Stomach (tissue), 8 donors: ENCODE measurements at regions not wholly inside any gene's neighbourhood (a gene's known extent, or its start where the extent isn't known, plus 50 kb on each side); places are given as distances from the start of the nearest gene placed in this dataset.

Experiments
- DNase-seq, 2 donors: peaks; one replicate each; pipeline versions ENCODE4 v3.0.0 to v3.0.0-alpha.2; 2013 to 2019
- H3K27ac ChIP-seq, 5 donors: fragments of 200-600 bp in 4 of 5; sonication (generic) in 4 of 5; one replicate each; pipeline ENCODE4 v1.5.1; 2013 to 2019; ENCODE audit warnings: mild to moderate bottlenecking in 1 of 5, moderate library complexity in 1 of 5
- H3K27me3 ChIP-seq, 3 donors: fragments of 200-600 bp; sonication (generic); one replicate each; pipeline ENCODE4 v1.5.1; 2017 to 2019; ENCODE audit warnings: mixed run types in 1 of 3
- H3K36me3 ChIP-seq, 4 donors: fragments of 200-600 bp; sonication (generic); 1 replicate in 3 of 4; 2 replicates in 1 of 4; pipeline ENCODE4 v1.5.1; 2016 to 2019
- H3K4me1 ChIP-seq, 4 donors: fragments of 200-600 bp; sonication (generic); one replicate each; pipeline ENCODE4 v1.5.1; 2016 to 2019
- H3K4me3 ChIP-seq, 4 donors: fragments of 200-600 bp; sonication (generic) in 3 of 4; one replicate each; pipeline ENCODE4 v1.5.1; 2016 to 2019; ENCODE audit warnings: mild to moderate bottlenecking in 1 of 4
- H3K9me3 ChIP-seq, 4 donors: fragments of 200-600 bp; sonication (generic); one replicate each; pipeline ENCODE4 v1.5.1; 2016 to 2019
- CTCF ChIP-seq, 7 experiments: fragments of 450-650 bp in 4 of 7; fragments of 200-600 bp in 3 of 7; sonication (generic) in 3 of 7; IDR thresholded peaks; one replicate each; pipeline ENCODE4 v1.5.1; 2016 to 2019; ENCODE audit warnings: antibody characterized with exemption in 7 of 7, control low read depth in 2 of 7, mild to moderate bottlenecking in 1 of 7
- EP300 ChIP-seq: sonication (generic); formaldehyde crosslinking; IDR thresholded peaks from one replicate; pipeline ENCODE4 v1.6.1; 2017; ENCODE audit warnings: antibody characterized with exemption
- POLR2A ChIP-seq, 4 donors: fragments of 450-650 bp; IDR thresholded peaks; one replicate each; pipeline ENCODE4 v1.6.1; 2016; ENCODE audit warnings: antibody characterized with exemption in 4 of 4, control low read depth in 2 of 4, mild to moderate bottlenecking in 1 of 4, moderate library complexity in 1 of 4
- POLR2AphosphoS5 ChIP-seq, 3 donors: sonication (generic); formaldehyde crosslinking; IDR thresholded peaks; one replicate each; pipeline ENCODE4 v1.6.1; 2016; ENCODE audit warnings: antibody characterized with exemption in 3 of 3
- WGBS, 5 donors: extraction: QIAGEN DNeasy Blood & Tissue Kit in 3 of 5; methylation state at CpG; one replicate each; pipeline versions ENCODE4 v1.1.5 to v1.1.7; 2013 to 2018; 5-methylcytosine and 5-hydroxymethylcytosine counted together
- intact Hi-C: fragments of 100-400 bp; cut with DNase I; formaldehyde crosslinking; loops from one replicate; pipeline ENCODE4 v1.15.1; 2023; ENCODE audit warnings: low total_unique reads
- donor health status: healthy with polysubstance abuse.
- donor health status: Bipolar disorder and iron deficiency.
- donor health status: healthy.

- H3K4me1 ChIP-seq, result peaks cover 0 to 13% (median 3%) of the 10 kb centered on the region in 4 donors
- H3K9me3 ChIP-seq, result peaks cover 0 to 9% (median 3%) of the 10 kb centered on the region in 4 donors
- H3K27ac ChIP-seq, result no peak overlapping the region
- WGBS, 5 donors, result 10 to 41% (median 25%) methylated on average over 1 of the region's 1 CpG
- H3K27me3 ChIP-seq, result no peaks in the 10 kb centered on the region
- no peak for DNase-seq
- no peak for TF ChIP-seq CTCF (IDR thresholded peaks at IDR 0.05)
- TF ChIP-seq EP300, result no peak
- no peaks in the 10 kb centered on the region for H3K36me3 ChIP-seq
- intact Hi-C loops, result no loop called here
- no peak overlapping the region for H3K4me3 ChIP-seq
These were observed 102.1 kb upstream of the FAT3 start for GRCh38 chr11:92122561-92122960.

GRCh38 chr11:92111287-92111686 is 113.3 kb upstream of the FAT3 start:
- Histone ChIP-seq H3K9me3 (peaks cover 0 to 23% (median 13%) of the 10 kb centered on the region in 4 donors), H3K4me1 (no peaks in the 10 kb centered on the region), H3K27me3 (no peaks in the 10 kb centered on the region), H3K36me3 (no peaks in the 10 kb centered on the region), H3K27ac (no peak overlapping the region), H3K4me3 (no peak overlapping the region)
- WGBS, 5 donors, result 66 to 83% (median 73%) methylated on average over 1 to 4 of the region's 4 CpGs
- TF ChIP-seq EP300, result no peak
- TF ChIP-seq CTCF (IDR thresholded peaks at IDR 0.05), result no peak
- TF ChIP-seq POLR2A (IDR thresholded peaks at IDR 0.05), result no peak
- TF ChIP-seq POLR2AphosphoS5 (IDR thresholded peaks at IDR 0.05), result no peak
- intact Hi-C loops, result no loop called here
- no peak for DNase-seq

- H3K4me3 ChIP-seq, result no peak overlapping the region
- no peak for TF ChIP-seq POLR2A (IDR thresholded peaks at IDR 0.05)
- TF ChIP-seq CTCF (IDR thresholded peaks at IDR 0.05), result no peak
- no peak for TF ChIP-seq EP300
- no peak for TF ChIP-seq POLR2AphosphoS5 (IDR thresholded peaks at IDR 0.05)
- peaks cover 0 to 22% (median 13%) of the 10 kb centered on the region in 4 donors for H3K9me3 ChIP-seq
- H3K27ac ChIP-seq, result no peak overlapping the region
- H3K36me3 ChIP-seq, result no peaks in the 10 kb centered on the region
- intact Hi-C loops, result no loop called here
- H3K4me1 ChIP-seq, result no peaks in the 10 kb centered on the region
- no peaks in the 10 kb centered on the region for H3K27me3 ChIP-seq
- DNase-seq, result no peak
- WGBS, 5 donors, result 25 to 46% (median 32%) methylated on average over 1 of the region's 1 CpG
These were observed 115.2 kb upstream of the FAT3 start for GRCh38 chr11:92109466-92109865.

- no peak overlapping the region for H3K27ac ChIP-seq
- no peak overlapping the region for H3K4me3 ChIP-seq
- H3K36me3 ChIP-seq, result no peaks in the 10 kb centered on the region
- intact Hi-C loops, result no loop called here
- no peak for TF ChIP-seq POLR2A (IDR thresholded peaks at IDR 0.05)
- no peak for TF ChIP-seq POLR2AphosphoS5 (IDR thresholded peaks at IDR 0.05)
- TF ChIP-seq EP300, result no peak
- TF ChIP-seq CTCF (IDR thresholded peaks at IDR 0.05), result no peak
- WGBS, 5 donors, result 75 to 83% (median 78%) methylated on average over 5 of the region's 5 CpGs
- no peaks in the 10 kb centered on the region for H3K4me1 ChIP-seq
- DNase-seq, result no peak
- peaks cover 0 to 1% (median under 1%) of the 10 kb centered on the region in 4 donors for H3K9me3 ChIP-seq
- H3K27me3 ChIP-seq, result no peaks in the 10 kb centered on the region
These were observed 117.3 kb upstream of the FAT3 start for GRCh38 chr11:92107331-92107730.
